H1 (cell line): ENCODE measurements at regions not wholly inside any gene's neighbourhood (a gene's known extent, or its start where the extent isn't known, plus 50 kb on each side); places are given as distances from the start of the nearest gene placed in this dataset.
A peak's percentile ranks its signal among the peaks of the same experiment; 100 is the strongest.

Experiments used
- CTCF ChIA-PET: fragments of 300-600 bp; sonication (Branson Sonifier 250); formaldehyde crosslinking; loops from one replicate; lab custom pipeline; 2021; ENCODE audit not compliant: partially characterized antibody; lab: Charles Lee
- POLR2A ChIA-PET: fragments of 300-600 bp; sonication (Branson Sonifier 250); formaldehyde crosslinking; loops from one replicate; lab custom pipeline; 2021; ENCODE audit warnings: inconsistent platforms; ENCODE audit not compliant: partially characterized antibody; lab: Charles Lee
- DNase-seq, 2 experiments: peaks; one replicate each; pipeline versions ENCODE4 v3.0.0 to v3.0.0-alpha.2; 2010 to 2022; ENCODE audit warnings: low spot score in 2 of 2, low read depth in 1 of 2, mixed read lengths in 1 of 2
- FAIRE-seq: peaks from 2 replicates; lab custom pipeline; 2011; peaks lifted over from hg19 to GRCh38; lab: Jason Lieb, UNC
- H2AFZ ChIP-seq: 2 replicates; pipeline ENCODE4 v1.8.1; 2012; ENCODE audit warnings: low read length, inconsistent platforms
- H2AK5ac ChIP-seq: 2 replicates; pipeline ENCODE4 v1.6.1; 2013; ENCODE audit warnings: low read depth, low read length
- H2BK120ac ChIP-seq: replicated peaks from 2 replicates; pipeline ENCODE3; 2013; ENCODE audit warnings: low read depth, low read length, inconsistent platforms
- H2BK12ac ChIP-seq: 2 replicates; pipeline ENCODE4 v1.6.1; 2013; ENCODE audit warnings: low read depth, low read length
- H2BK15ac ChIP-seq: 2 replicates; pipeline ENCODE4 v1.6.1; 2013; ENCODE audit warnings: low read length
- H2BK20ac ChIP-seq: 2 replicates; pipeline ENCODE4 v1.6.1; 2013; ENCODE audit warnings: low read length
- H2BK5ac ChIP-seq: 2 replicates; pipeline ENCODE4 v1.6.1; 2013; ENCODE audit warnings: low read depth, low read length
- H3K14ac ChIP-seq: 2 replicates; pipeline ENCODE4 v1.6.1; 2013; ENCODE audit warnings: inconsistent platforms; ENCODE audit not compliant: insufficient read length
- H3K18ac ChIP-seq: 2 replicates; pipeline ENCODE4 v1.6.1; 2013; ENCODE audit warnings: low read length; ENCODE audit errors: extremely low read depth
- H3K23ac ChIP-seq: 2 replicates; pipeline ENCODE4 v1.6.1; 2013; ENCODE audit warnings: inconsistent platforms; ENCODE audit not compliant: insufficient read length
- H3K23me2 ChIP-seq: 2 replicates; pipeline ENCODE4 v1.6.1; 2013; ENCODE audit warnings: low read depth, low read length
- H3K27ac ChIP-seq: 2 replicates; pipeline ENCODE4 v1.6.1; 2011; ENCODE audit warnings: low read depth, low read length, inconsistent platforms
- H3K27me3 ChIP-seq, 4 experiments: replicated peaks in 1 of 4; 1 replicate in 1 of 4; 2 replicates in 3 of 4; pipeline versions ENCODE4 v1.6.1 to v1.8.1; 2011 to 2013; ENCODE audit warnings: low read length in 3 of 4, mild to moderate bottlenecking in 3 of 4, inconsistent platforms in 2 of 4, mixed read lengths in 2 of 4, moderate library complexity in 1 of 4; ENCODE audit not compliant: control insufficient read depth in 3 of 4, insufficient read depth in 3 of 4; ENCODE audit errors: extremely low read depth in 1 of 4
- H3K36me3 ChIP-seq, 4 experiments: 2 replicates each; pipeline versions ENCODE4 v1.6.1 to v1.8.1; 2011 to 2013; ENCODE audit warnings: mild to moderate bottlenecking in 4 of 4, low read length in 3 of 4, moderate library complexity in 2 of 4, control low read depth in 1 of 4, inconsistent platforms in 1 of 4; ENCODE audit not compliant: insufficient read depth in 4 of 4, control insufficient read depth in 2 of 4
- H3K4ac ChIP-seq: replicated peaks from 2 replicates; pipeline ENCODE3; 2013; ENCODE audit warnings: low read length, low read depth, mixed read lengths, inconsistent platforms; ENCODE audit not compliant: insufficient read length
- H3K4me1 ChIP-seq, 4 experiments: replicated peaks in 1 of 4; 1 replicate in 1 of 4; 2 replicates in 3 of 4; pipeline versions ENCODE4 v1.6.1 to v1.8.1; 2011 to 2013; ENCODE audit warnings: low read length in 3 of 4, inconsistent platforms in 2 of 4, mixed read lengths in 1 of 4; ENCODE audit not compliant: insufficient read depth in 4 of 4, control insufficient read depth in 3 of 4
- H3K4me2 ChIP-seq, 2 experiments: 2 replicates each; pipeline versions ENCODE4 v1.6.1 to v1.8.1; 2011 to 2013; ENCODE audit warnings: low read depth in 2 of 2, low read length in 2 of 2, control low read depth in 1 of 2, inconsistent platforms in 1 of 2, mild to moderate bottlenecking in 1 of 2; ENCODE audit not compliant: insufficient read depth in 1 of 2
- H3K4me3 ChIP-seq, 4 experiments: fragments of 200-600, 300-600 bp in 1 of 4; sonication (generic), shearing (Covaris generic), sonication (Bioruptor Twin) in 1 of 4; 2 replicates each; pipeline versions ENCODE4 v1.5.1 to v1.8.1; 2011 to 2016; ENCODE audit warnings: low read length in 4 of 4, low read depth in 3 of 4, control low read depth in 2 of 4, inconsistent platforms in 2 of 4, mild to moderate bottlenecking in 2 of 4, mixed read lengths in 1 of 4, moderate library complexity in 1 of 4; ENCODE audit not compliant: insufficient read depth in 2 of 4; ENCODE audit errors: extremely low read depth in 1 of 4
- H3K56ac ChIP-seq: replicated peaks from 2 replicates; pipeline ENCODE3; 2013; ENCODE audit warnings: low read depth, mild to moderate bottlenecking, mixed read lengths, low read length, inconsistent platforms; ENCODE audit not compliant: insufficient read length
- H3K79me1 ChIP-seq: 2 replicates; pipeline ENCODE4 v1.6.1; 2013; ENCODE audit warnings: low read depth, low read length, control low read depth
- H3K79me2 ChIP-seq, 2 experiments: 2 replicates each; pipeline versions ENCODE4 v1.6.1 to v1.8.1; 2012 to 2013; ENCODE audit warnings: low read length in 2 of 2, mild to moderate bottlenecking in 2 of 2, inconsistent platforms in 1 of 2; ENCODE audit not compliant: insufficient read depth in 2 of 2, control insufficient read depth in 1 of 2
- H3K9ac ChIP-seq, 4 experiments: replicated peaks in 1 of 4; 1 replicate in 1 of 4; 2 replicates in 3 of 4; pipeline versions ENCODE4 v1.6.1 to v1.8.1; 2011 to 2013; ENCODE audit warnings: low read depth in 3 of 4, low read length in 3 of 4, control low read depth in 2 of 4, mild to moderate bottlenecking in 2 of 4, moderate library complexity in 2 of 4, inconsistent platforms in 1 of 4; ENCODE audit errors: extremely low read depth in 1 of 4
- H3K9me3 ChIP-seq, 2 experiments: 2 replicates each; pipeline versions ENCODE4 v1.6.1 to v1.8.1; 2012 to 2013; ENCODE audit warnings: mild to moderate bottlenecking in 2 of 2, moderate library complexity in 2 of 2, control low read depth in 1 of 2, inconsistent platforms in 1 of 2, low read depth in 1 of 2, low read length in 1 of 2, mixed read lengths in 1 of 2; ENCODE audit not compliant: insufficient read depth in 2 of 2
- H4K20me1 ChIP-seq, 2 experiments: replicated peaks in 1 of 2; 2 replicates each; pipeline versions ENCODE3 to v1.8.1; 2011 to 2013; ENCODE audit warnings: inconsistent platforms in 2 of 2, low read length in 2 of 2, mild to moderate bottlenecking in 1 of 2; ENCODE audit not compliant: insufficient read depth in 2 of 2, control insufficient read depth in 1 of 2
- H4K5ac ChIP-seq: 2 replicates; pipeline ENCODE4 v1.6.1; 2013; ENCODE audit warnings: low read length, low read depth, mixed read lengths, inconsistent platforms; ENCODE audit not compliant: insufficient read length
- H4K8ac ChIP-seq: 2 replicates; pipeline ENCODE4 v1.8.0; 2013; ENCODE audit warnings: mild to moderate bottlenecking, moderate library complexity, low read length, inconsistent platforms; ENCODE audit not compliant: insufficient read depth; ENCODE audit errors: extremely low read depth
- H4K91ac ChIP-seq: replicated peaks from 2 replicates; pipeline ENCODE3; 2013; ENCODE audit warnings: low read length, mixed read lengths, inconsistent platforms; ENCODE audit not compliant: insufficient read length
- BRCA1 ChIP-seq: IDR thresholded peaks from 2 replicates; pipeline ENCODE4 v1.6.1; 2012; ENCODE audit warnings: low read depth, low read length, improper control_type of control experiment
- CTCF ChIP-seq, 3 experiments: IDR thresholded peaks; 1 replicate in 2 of 3; 2 replicates in 1 of 3; pipeline versions ENCODE4 v1.5.1 to v1.6.1; 2011; ENCODE audit warnings: low read length in 3 of 3, mild to moderate bottlenecking in 3 of 3, inconsistent platforms in 2 of 3, low read depth in 1 of 3, moderate library complexity in 1 of 3; ENCODE audit not compliant: insufficient read depth in 1 of 3; ENCODE audit errors: control extremely low read depth in 1 of 3
- KDM1A ChIP-seq: fragments of 200-600, 300-600 bp; sonication (generic); IDR thresholded peaks from 2 replicates; pipeline ENCODE4 v1.7.1; 2016; ENCODE audit warnings: mild to moderate bottlenecking, low read length, borderline replicate concordance
- RAD21 ChIP-seq, 2 experiments: IDR thresholded peaks in 1 of 2; conservative IDR thresholded peaks in 1 of 2; 2 replicates each; pipeline ENCODE4 v1.6.1; 2011; ENCODE audit warnings: low read depth in 2 of 2, low read length in 2 of 2, improper control_type of control experiment in 1 of 2, inconsistent platforms in 1 of 2, mild to moderate bottlenecking in 1 of 2, moderate library complexity in 1 of 2
- RFX5 ChIP-seq: IDR thresholded peaks from 2 replicates; pipeline ENCODE4 v1.6.1; 2011; ENCODE audit warnings: low read depth, low read length, improper control_type of control experiment, borderline replicate concordance
- WGBS, 2 experiments: shearing (Covaris generic) in 1 of 2; methylation state at CpG; one replicate each; pipeline versions ENCODE4 v1.1.6 to v1.1.7; 2013 to 2015; ENCODE audit warnings: low lambda C conversion rate in 2 of 2, mixed read lengths in 2 of 2, inconsistent platforms in 1 of 2, low coverage in 1 of 2, missing lambda C conversion rate in 1 of 2; ENCODE audit not compliant: insufficient replicate concordance in 2 of 2, insufficient coverage in 1 of 2, insufficient read length in 1 of 2; ENCODE audit errors: extremely low coverage in 1 of 2, missing lambda C conversion rate in 1 of 2; 5-methylcytosine and 5-hydroxymethylcytosine counted together
- TF ChIP-seq, protein P1 (sequence below): IDR thresholded peaks from 2 replicates; pipeline ENCODE4 v1.6.1; 2012; ENCODE audit warnings: inconsistent platforms

DNA sequence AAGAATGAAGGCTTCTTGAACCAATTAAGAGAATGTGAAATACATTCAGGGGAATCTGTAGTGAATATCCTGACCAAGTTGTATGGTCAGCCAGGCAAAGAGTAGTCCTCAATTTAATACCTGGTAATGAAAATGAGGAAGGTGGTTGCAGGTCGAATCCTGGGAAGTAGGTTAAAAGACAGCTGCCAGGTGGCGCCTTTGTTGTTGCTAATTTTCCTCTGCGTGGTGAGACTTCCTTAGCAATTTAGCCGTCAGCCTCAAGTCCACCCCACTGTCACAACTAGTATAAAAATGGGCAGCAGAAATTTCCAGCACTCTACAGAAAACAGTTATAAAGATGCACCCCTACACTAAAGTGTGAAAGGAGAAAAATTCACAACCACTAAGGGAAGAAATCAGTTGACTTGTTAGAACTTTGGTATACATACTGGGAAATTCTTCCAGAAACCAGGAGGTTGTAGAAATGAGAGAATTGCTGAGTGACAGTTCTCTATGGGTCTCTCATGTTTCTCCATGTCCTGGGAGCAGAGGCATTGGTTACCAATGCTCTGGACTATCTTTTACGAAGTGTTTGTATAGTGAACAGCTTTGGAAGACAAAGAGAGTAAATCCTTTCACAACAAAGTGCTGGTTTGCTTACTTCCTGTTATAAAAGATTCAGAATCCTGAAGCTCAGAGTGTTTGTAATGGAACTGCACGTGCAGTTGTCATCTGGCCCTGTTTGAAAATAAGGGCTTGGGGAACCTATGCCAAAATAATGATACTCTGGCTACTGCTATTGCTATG is 235.9 kb downstream of the NHLRC3 start:
- Histone ChIP-seq H3K4me2 (no peak overlapping the region), H4K91ac (no peak overlapping the region), H2BK120ac (no peak overlapping the region), H2BK5ac (no peak overlapping the region), H4K5ac (no peak overlapping the region), H4K20me1 (no peaks in the 10 kb centered on the region), H4K8ac (no peak overlapping the region), H3K4me1 (no peaks in the 10 kb centered on the region), H2BK12ac (no peak overlapping the region), H2AK5ac (no peak overlapping the region), H3K36me3 (no peaks in the 10 kb centered on the region), H3K79me2 (no peaks in the 10 kb centered on the region), H2AFZ (no peak overlapping the region)
- TF ChIP-seq RAD21 (IDR thresholded peaks at IDR 0.05 in 1 of 2, conservative IDR thresholded peaks at IDR 0.05 in 1 of 2; ENCODE audit: low read depth in 2 of 2, low read length in 2 of 2) (peak; percentile 80 to 83), BRCA1 (no peak), KDM1A (no peak), RFX5 (no peak), CTCF (IDR thresholded peaks at IDR 0.05; ENCODE audit: control extremely low read depth in 1 of 3, insufficient read depth in 1 of 3, low read depth in 1 of 3, low read length in 3 of 3) (peak; percentile 20 to 66 (median 48))
- TF ChIP-seq, protein P1, sequence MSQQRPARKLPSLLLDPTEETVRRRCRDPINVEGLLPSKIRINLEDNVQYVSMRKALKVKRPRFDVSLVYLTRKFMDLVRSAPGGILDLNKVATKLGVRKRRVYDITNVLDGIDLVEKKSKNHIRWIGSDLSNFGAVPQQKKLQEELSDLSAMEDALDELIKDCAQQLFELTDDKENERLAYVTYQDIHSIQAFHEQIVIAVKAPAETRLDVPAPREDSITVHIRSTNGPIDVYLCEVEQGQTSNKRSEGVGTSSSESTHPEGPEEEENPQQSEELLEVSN, result no peak
- TF ChIP-seq, all 59 proteins: peak for 2
- WGBS, 2 experiments, result 44% methylated on average over 6 of the region's 6 CpGs; no CpG with 5 or more reads in 1 of the 2 experiments
- no peaks in the 10 kb centered on the region for H3K9me3 ChIP-seq
- ChIA-PET POLR2A (no interaction called here), CTCF (interaction anchor here (0.6 to 3.6 kb wide), 15 partner anchors 9 to 345 kb away, joined by 3 to 23 read pairs (median 5); partner anchors contain the start of gene LHFPL6)
- H3K23ac ChIP-seq, result no peak overlapping the region
- no peak overlapping the region for H3K9ac ChIP-seq
- H3K27ac ChIP-seq, result no peak overlapping the region
- no peak overlapping the region for H2BK15ac ChIP-seq
- no peak overlapping the region for H2BK20ac ChIP-seq
- H3K14ac ChIP-seq, result no peak overlapping the region
- peak; percentile 28 for FAIRE-seq
- no peak overlapping the region for H3K4ac ChIP-seq
- no peak overlapping the region for H3K56ac ChIP-seq
- no peaks in the 10 kb centered on the region for H3K23me2 ChIP-seq
- H3K4me3 ChIP-seq, result no peak overlapping the region
- H3K79me1 ChIP-seq, result no peaks in the 10 kb centered on the region
- no peak overlapping the region for H3K18ac ChIP-seq
- no peak for DNase-seq
- no peaks in the 10 kb centered on the region for H3K27me3 ChIP-seq
